ENCODE measurements at regions not wholly inside any gene's neighbourhood (a gene's known extent, or its start where the extent isn't known, plus 50 kb on each side); places are given as distances from the start of the nearest gene placed in this dataset.

DNA sequence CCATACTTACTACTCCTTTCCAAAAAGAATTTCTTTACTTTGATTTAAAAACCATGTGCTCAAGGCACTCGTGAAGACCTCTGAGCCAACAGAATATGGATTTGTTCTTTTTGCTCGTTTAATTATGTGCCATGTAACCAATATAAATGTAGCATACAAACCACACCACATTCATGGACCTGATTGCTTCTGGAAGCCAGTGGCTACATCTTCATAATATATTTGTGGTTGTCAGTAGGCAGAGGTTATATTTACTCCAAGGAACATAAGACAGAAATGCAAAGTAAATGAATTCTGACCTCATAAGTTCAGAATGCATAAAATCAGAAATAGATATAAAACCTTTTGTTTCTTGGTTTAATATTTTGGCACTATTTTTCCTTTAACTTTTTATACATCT lies 373.0 kb downstream of the HDGFL1 start:
- no peak for TF ChIP-seq CTCF (conservative IDR thresholded peaks at IDR 0.05)
- Histone ChIP-seq H4K5ac (ENCODE audit: insufficient read length, low read depth, low read length) (no peak overlapping the region), H3K4me2 (ENCODE audit: insufficient read depth, insufficient read length, low read length) (no peak overlapping the region), H3K23me2 (ENCODE audit: insufficient read length, low read depth, low read length, poor library complexity, severe bottlenecking) (no peaks in the 10 kb centered on the region), H4K8ac (replicated peaks; ENCODE audit: insufficient read length, low read depth, low read length) (no peak overlapping the region), H2BK12ac (ENCODE audit: insufficient read length, low read depth, low read length) (no peak overlapping the region), H3K9me3 (ENCODE audit: control insufficient read depth, low read depth, low read length) (no peaks in the 10 kb centered on the region), H3K79me1 (ENCODE audit: insufficient read depth, low read depth, low read length, poor library complexity, severe bottlenecking) (no peaks in the 10 kb centered on the region), H3T11ph (ENCODE audit: low read length) (no peak overlapping the region), H2AK5ac (ENCODE audit: insufficient read length, low read length) (no peak overlapping the region), H2AFZ (ENCODE audit: low read length) (no peak overlapping the region), H3K4me1 (ENCODE audit: insufficient read depth, low read length) (no peaks in the 10 kb centered on the region), H4K91ac (ENCODE audit: insufficient read length, low read depth, low read length) (no peak overlapping the region), H3K27me3 (ENCODE audit: insufficient read depth, low read length) (no peaks in the 10 kb centered on the region), H3K79me2 (ENCODE audit: insufficient read depth, low read length) (no peaks in the 10 kb centered on the region), H2BK120ac (ENCODE audit: low read depth, low read length, poor library complexity, severe bottlenecking) (no peak overlapping the region), H3K9ac (ENCODE audit: extremely low read depth, insufficient read length, low read length) (no peak overlapping the region), H3K27ac (ENCODE audit: insufficient read length, low read depth, low read length) (no peak overlapping the region), H3K23ac (ENCODE audit: insufficient read length, low read depth, low read length) (no peak overlapping the region), H3K18ac (ENCODE audit: insufficient read length, low read depth, low read length) (no peak overlapping the region), H2BK20ac (ENCODE audit: low read depth, low read length, poor library complexity, severe bottlenecking) (no peak overlapping the region), H4K20me1 (ENCODE audit: control insufficient read depth, insufficient read depth, insufficient read length) (no peaks in the 10 kb centered on the region), H3K14ac (ENCODE audit: insufficient read depth, low read length) (no peak overlapping the region), H3K56ac (ENCODE audit: insufficient read length, low read depth, low read length) (no peak overlapping the region), H2BK15ac (ENCODE audit: low read depth, low read length) (no peak overlapping the region), H2BK5ac (ENCODE audit: insufficient read length, low read length) (no peak overlapping the region), H3K4ac (ENCODE audit: low read depth, low read length) (no peak overlapping the region)
- WGBS (ENCODE audit: extremely low coverage, insufficient read length, low lambda C conversion rate): no CpG with 5 or more reads among the region's 2 CpGs
- H3K9me3 Mint-ChIP-seq: peaks cover 0 to 4% of the 10 kb centered on the region in 2 experiments; a peak in 2 of 5 replicates
- H3K27ac Mint-ChIP-seq: no peak overlapping the region
- no peaks in the 10 kb centered on the region for H3K4me1 Mint-ChIP-seq
- no peaks in the 10 kb centered on the region for H3K27me3 Mint-ChIP-seq (ENCODE audit: low read depth)
- no peak for DNase-seq
- H3K36me3 Mint-ChIP-seq (ENCODE audit: insufficient read depth in 1 of 3, low read depth in 3 of 3): peaks cover 0 to 4% (median 4%) of the 10 kb centered on the region in 3 experiments; a peak in 3 of 7 replicates
- H3K4me3 Mint-ChIP-seq: no peak overlapping the region
